HG03045 (cell line): ENCODE measurements at regions not wholly inside any gene's neighbourhood (a gene's known extent, or its start where the extent isn't known, plus 50 kb on each side); places are given as distances from the start of the nearest gene placed in this dataset.

ENCODE experiments used
- ATAC-seq: cut with Tn5 transposase; IDR thresholded peaks from one replicate; pipeline ENCODE4 v1.9.1; 2021; ENCODE audit warnings: mild to moderate bottlenecking, moderate library complexity; ENCODE audit not compliant: unreplicated experiment

DNA sequence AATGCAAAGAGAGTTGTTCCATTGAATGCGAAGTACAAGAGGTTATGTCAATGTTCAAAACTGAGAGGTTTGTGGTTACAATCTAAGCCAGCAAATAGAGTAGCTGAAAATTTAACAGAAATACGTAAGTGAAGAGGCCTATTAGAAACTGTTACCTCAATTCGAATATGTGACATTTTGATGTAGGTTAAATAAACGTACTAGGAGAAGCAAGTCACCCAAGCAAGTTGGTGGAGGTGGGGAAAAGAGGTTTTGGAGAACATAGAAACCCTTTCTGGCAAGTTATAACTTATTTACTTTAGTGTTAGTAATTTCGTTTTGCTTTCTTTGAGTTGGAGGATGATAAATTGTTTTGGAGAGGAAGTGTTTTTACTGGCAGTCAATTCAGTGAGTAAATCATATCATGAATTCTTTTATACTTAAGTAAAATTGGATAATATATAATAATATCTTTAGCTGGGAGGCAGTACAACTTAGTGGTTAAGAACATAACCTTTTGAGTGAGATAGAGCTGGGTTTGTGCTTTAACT lies 91.2 kb upstream of the NAALADL2 start:
- ATAC-seq: no peak

DNA sequence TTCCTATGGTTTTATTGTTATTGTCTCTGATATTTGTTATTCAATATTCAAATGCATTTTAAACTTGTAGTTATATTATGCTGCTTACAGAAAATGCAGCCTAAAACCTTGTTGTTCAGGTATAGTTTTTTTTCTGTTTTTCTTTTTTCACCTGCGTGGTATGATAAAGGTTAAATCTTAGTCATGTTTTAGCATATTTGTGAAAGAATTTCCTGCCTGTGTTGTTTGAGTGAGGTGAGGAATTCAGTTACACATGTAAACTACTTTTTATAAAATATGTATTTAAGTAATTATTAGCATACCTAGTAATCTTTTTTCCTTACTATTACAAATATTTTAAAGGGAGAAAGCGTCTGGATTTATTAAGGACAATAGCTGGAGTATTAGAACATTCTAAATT lies 90.0 kb upstream of the NAALADL2 start:
- no peak for ATAC-seq

DNA sequence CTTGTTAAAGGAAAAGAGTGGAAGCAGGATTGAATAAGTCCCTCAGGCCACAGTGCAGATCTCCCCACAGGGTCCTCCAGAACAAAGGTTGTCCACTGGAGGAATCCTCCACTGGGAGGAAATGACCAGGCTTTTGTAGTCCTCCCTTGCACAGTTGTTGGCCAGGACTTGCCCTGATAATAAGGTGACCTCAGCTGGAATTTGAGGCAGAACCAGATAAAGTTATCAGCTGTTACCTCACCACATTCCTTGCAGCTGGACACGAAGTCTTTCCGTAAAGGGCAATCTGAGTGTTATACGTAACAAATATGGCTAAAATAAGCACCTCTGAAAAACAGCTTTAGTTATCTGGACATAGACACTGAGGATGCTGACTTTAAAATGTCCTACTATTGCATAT lies 83.5 kb upstream of the NAALADL2 start:
- ATAC-seq: no peak

DNA sequence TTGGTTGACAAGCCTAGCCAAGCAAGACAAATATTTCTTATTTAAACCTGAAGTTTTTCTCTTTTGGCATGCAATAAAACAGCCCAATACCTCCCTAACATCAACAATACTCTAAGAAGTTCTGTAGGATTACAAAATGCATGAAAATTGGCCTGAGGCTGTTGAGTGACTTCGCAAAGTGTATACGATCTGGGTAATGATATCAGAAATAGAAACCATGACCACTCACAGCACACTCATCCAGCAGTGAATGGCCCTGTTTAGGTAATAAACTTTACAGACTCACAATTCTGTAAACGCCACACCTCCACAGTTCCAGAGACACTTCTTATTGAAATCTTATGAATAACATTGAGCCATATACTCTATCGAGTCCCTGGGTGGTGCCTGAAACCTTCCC lies 83.0 kb upstream of the NAALADL2 start:
- no peak for ATAC-seq

DNA sequence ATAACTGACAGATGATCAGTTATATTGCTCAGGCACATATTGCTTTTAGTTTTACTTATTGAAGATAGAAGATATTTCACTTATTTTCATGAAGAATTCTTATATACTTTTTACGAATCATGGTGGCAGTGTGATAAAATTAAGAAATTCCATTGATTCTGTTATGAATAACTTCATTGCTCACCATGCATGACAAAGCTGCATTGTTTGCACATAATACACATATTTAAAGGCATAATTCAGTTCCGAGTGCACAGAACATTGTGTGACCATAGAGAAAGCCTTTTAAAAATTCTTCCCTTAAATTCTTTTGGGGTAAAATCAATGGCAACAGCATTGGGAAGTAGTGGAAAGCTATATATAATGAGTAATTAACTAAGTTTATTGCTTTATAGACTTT lies 82.5 kb upstream of the NAALADL2 start:
- no peak for ATAC-seq

DNA sequence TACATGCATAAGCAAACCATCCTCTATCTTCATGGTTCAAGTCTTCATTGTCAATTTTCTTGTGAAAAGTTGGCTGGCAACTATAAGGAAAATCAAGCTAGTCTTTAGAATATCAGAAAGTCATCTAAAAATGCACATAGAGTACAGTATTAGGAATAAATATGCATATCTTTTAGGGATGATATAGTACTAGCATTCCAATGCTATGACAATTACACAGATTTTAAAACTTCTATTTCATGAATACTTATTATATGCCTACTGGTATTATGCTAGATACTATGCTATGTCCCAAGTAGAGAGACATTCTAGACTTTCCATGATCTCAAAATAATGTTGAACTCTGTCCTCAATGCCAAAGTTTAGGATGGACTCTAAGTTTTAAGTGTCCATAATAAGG lies 81.3 kb upstream of the NAALADL2 start:
- no peak for ATAC-seq

DNA sequence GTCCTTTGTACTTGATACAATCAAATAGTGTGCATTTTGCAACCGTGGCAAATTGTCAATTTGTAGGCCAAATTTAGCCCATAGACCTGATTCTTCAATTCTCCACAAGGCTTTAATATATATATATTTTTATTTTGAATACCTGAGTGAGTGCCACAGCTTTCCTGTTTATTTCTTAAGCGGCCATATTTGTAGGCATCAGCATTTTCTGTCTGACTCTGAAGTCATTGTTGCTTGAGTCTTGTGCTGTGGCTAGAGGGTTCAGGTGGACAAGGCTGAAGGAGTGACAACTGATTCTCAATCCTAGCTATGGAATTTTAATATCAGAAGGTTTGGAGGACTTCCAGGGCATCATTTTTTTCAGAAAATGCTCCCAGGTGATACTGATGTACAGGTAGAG lies 75.6 kb upstream of the NAALADL2 start:
- ATAC-seq: no peak

DNA sequence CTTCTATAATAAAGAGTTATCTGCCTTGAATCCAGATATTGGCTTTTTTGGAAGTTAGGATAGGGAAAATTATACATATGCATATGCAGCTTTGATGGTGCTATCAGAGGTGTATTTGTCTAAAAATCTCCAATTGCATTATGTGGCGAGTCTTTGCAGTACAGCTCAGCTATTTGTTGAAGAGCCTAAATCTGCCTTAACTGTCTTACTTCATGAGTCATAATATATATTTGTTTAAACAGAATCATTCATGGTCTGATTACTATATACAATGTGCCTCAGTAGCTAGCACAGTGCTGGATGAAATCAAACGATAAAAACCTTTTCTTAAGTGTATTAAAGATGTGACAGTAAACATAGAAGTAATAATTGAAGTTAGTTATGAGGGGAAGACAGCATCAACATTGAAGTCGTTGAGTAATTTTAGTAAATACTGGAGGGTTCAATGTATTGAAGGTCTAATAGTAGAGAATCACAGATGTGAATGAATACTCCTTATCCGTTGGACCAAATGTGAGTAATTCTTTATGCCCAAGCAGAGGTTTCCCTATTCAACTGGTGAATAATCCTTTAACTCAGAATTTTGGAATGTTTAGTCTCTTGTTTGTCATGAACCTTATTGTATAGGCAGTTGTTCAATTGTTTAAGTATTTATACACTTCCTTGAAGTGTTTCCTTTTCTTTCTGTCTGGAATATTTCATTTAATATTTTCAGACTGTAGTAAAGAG lies 74.8 kb upstream of the NAALADL2 start:
- no peak for ATAC-seq

DNA sequence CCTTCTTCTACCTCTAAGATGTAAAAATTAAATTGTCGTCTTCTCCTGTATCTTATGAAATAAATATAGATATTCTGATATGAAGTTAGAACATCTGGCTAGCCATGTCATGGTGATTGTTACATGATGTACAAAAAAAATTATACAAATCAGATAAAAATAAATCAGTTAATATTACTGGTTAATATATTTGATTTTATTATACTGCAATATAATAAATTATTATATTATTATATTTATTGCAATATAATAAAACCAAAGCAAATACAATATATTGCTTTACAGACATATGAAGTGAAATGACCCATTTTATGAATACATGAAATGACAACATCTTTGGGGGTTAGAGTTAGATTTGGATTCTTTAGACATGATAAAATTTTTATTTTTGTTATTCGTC lies 72.3 kb upstream of the NAALADL2 start:
- no peak for ATAC-seq

DNA sequence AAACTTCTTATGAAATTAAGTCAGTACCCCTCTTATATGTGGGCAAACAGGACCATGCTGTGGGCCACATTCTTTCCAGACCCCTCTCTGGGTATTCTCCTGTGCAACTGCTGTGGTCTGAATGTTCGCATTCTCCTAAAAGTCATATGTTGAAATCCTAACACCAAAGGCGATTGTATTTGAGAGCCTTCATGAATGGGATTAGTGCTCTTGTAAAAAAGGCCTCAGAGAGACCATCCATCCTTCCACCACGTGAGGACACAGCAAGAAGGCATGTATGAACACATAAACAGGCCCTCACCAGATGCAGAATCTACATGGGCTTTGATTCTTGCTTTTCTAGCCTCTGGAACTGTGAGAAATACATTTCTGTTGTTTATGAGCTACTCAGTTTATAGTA lies 68.0 kb upstream of the NAALADL2 start:
- ATAC-seq: no peak

DNA sequence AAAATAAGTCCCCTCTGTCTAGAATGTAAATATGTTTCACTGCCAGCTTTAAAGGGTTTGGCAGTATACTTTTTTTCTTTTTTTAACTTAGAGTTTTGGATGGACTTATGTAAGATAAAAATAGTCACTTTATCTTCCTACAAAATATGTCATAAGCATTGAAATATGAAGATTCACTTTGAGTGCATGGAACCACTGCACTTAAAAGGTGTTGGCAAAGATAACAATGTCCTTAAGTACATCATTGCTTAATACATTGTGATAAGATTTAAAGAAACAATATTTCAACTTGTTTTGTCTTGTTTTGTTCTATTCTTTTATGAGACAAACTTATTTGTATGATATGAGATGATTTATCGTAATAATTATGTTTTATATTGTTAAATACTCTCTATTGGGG lies 66.3 kb upstream of the NAALADL2 start:
- ATAC-seq: no peak
